Stimulated activated CD8-positive, alpha-beta memory T cell treated with anti-CD3 and anti-CD28 coated beads, Interleukin-12 subunit alpha, Interleukin-12 subunit beta, amount 100 ng/mL, for 24 hours (primary cell): ENCODE measurements at regions not wholly inside any gene's neighbourhood (a gene's known extent, or its start where the extent isn't known, plus 50 kb on each side); places are given as distances from the start of the nearest gene placed in this dataset.
"Not testable (repeated sequence)": the region's sequence is repeated elsewhere in the genome, so short reads cannot be mapped to it uniquely, and the experiment has no call there.

Source experiments
- DNase-seq: peaks from one replicate; pipeline ENCODE4 v3.0.0-alpha.2; 2020; ENCODE audit errors: extremely low read depth

- no peak for DNase-seq
Observed at GRCh38 chr14:30223385-30223785, 295.7 kb upstream of the PRKD1 start.

- no peak for DNase-seq
Observed at GRCh38 chr14:30223966-30224365, 296.3 kb upstream of the PRKD1 start.

- no peak for DNase-seq
Observed at GRCh38 chr14:30225176-30225575, 297.5 kb upstream of the PRKD1 start.

GRCh38 chr14:30227436-30227835, 299.8 kb upstream of the PRKD1 start:
- no peak for DNase-seq

- no peak for DNase-seq
Observed at GRCh38 chr14:30227876-30228275, 300.2 kb upstream of the PRKD1 start.

GRCh38 chr14:30230719-30231118, 303.1 kb upstream of the PRKD1 start:
- no peak for DNase-seq

GRCh38 chr14:30234966-30235365, 307.3 kb upstream of the PRKD1 start:
- no peak for DNase-seq

GRCh38 chr14:30235485-30235884, 307.8 kb upstream of the PRKD1 start:
- no peak for DNase-seq

GRCh38 chr14:30238936-30239335, 311.3 kb upstream of the PRKD1 start:
- DNase-seq, result no peak

GRCh38 chr14:30240018-30240417, 312.4 kb upstream of the PRKD1 start:
- DNase-seq, result no peak

GRCh38 chr14:30240685-30241084, 313.0 kb upstream of the PRKD1 start:
- no peak for DNase-seq

- DNase-seq, result no peak
Observed at GRCh38 chr14:30242744-30243143, 315.1 kb upstream of the PRKD1 start.

- no peak for DNase-seq
Observed at GRCh38 chr14:30243207-30243606, 315.6 kb upstream of the PRKD1 start.

GRCh38 chr14:30243805-30244204, 315.2 kb upstream of the G2E3 start:
- DNase-seq, result no peak

- not testable (repeated sequence) for DNase-seq
Observed at GRCh38 chr14:30244348-30244747, 314.6 kb upstream of the G2E3 start.

- no peak for DNase-seq
Observed at GRCh38 chr14:30251017-30251416, 307.9 kb upstream of the G2E3 start.

GRCh38 chr14:30251557-30252100, 307.3 kb upstream of the G2E3 start:
- no peak for DNase-seq

- no peak for DNase-seq
Observed at GRCh38 chr14:30252151-30252550, 306.8 kb upstream of the G2E3 start.

GRCh38 chr14:30252783-30253674, 305.9 kb upstream of the G2E3 start:
- no peak for DNase-seq

GRCh38 chr14:30256627-30257026, 302.3 kb upstream of the G2E3 start:
- DNase-seq, result no peak

- DNase-seq, result no peak
Observed at GRCh38 chr14:30257946-30258661, 300.9 kb upstream of the G2E3 start.

GRCh38 chr14:30260833-30261607, 297.9 kb upstream of the G2E3 start:
- no peak for DNase-seq
